SK-N-SH (cell line): ENCODE measurements at regions not wholly inside any gene's neighbourhood (a gene's known extent, or its start where the extent isn't known, plus 50 kb on each side); places are given as distances from the start of the nearest gene placed in this dataset.

ENCODE experiments used
- CTCF ChIA-PET: fragments of 300-600, 350-600 bp; formaldehyde crosslinking; extraction: SDS; loops from one replicate; lab custom pipeline; 2021; lab: Yijun Ruan, JAX
- POLR2A ChIA-PET: fragments of 350-600 bp; sonication (Branson Sonifier 250); formaldehyde crosslinking; extraction: SDS; loops from one replicate; lab custom pipeline; 2020; ENCODE audit warnings: antibody characterized with exemption, inconsistent platforms; lab: Yijun Ruan, JAX
- DNase-seq: peaks from one replicate; pipeline ENCODE4 v3.0.0; 2012
- H2AFZ ChIP-seq: fragments of 200-600 bp; sonication (generic); 2 replicates; pipeline ENCODE4 v1.8.1; 2016; ENCODE audit warnings: antibody characterized with exemption, mild to moderate bottlenecking, low read depth
- H3F3A ChIP-seq: fragments of 200-600 bp; sonication (generic); replicated peaks from 2 replicates; pipeline ENCODE3; 2016; ENCODE audit warnings: antibody characterized with exemption, mild to moderate bottlenecking; ENCODE audit not compliant: insufficient read depth
- H3K27ac ChIP-seq, 2 experiments: fragments of 200-500 bp in 1 of 2; fragments of 200-600 bp in 1 of 2; sonication (Bioruptor generic) in 1 of 2; sonication (generic), shearing (Covaris generic) in 1 of 2; 2 replicates each; pipeline versions ENCODE4 v1.5.1 to v1.6.1; 2014 to 2016; ENCODE audit warnings: low read depth in 2 of 2, inconsistent platforms in 1 of 2, low read length in 1 of 2, mild to moderate bottlenecking in 1 of 2, mixed read lengths in 1 of 2
- H3K27me3 ChIP-seq: fragments of 200-600 bp; sonication (generic), shearing (Covaris generic); 2 replicates; pipeline ENCODE4 v1.6.1; 2016; ENCODE audit warnings: mixed run types; ENCODE audit not compliant: insufficient read depth
- H3K36me3 ChIP-seq, 2 experiments: fragments of 200-500 bp in 1 of 2; fragments of 200-600 bp in 1 of 2; sonication (Bioruptor generic) in 1 of 2; sonication (generic) in 1 of 2; replicated peaks in 1 of 2; 2 replicates each; pipeline versions ENCODE3 to v1.5.1; 2014 to 2016; ENCODE audit warnings: low read length in 1 of 2, mild to moderate bottlenecking in 1 of 2; ENCODE audit not compliant: insufficient read depth in 2 of 2, control insufficient read depth in 1 of 2
- H3K4me1 ChIP-seq, 2 experiments: fragments of 200-500 bp in 1 of 2; fragments of 200-600 bp in 1 of 2; sonication (Bioruptor generic) in 1 of 2; sonication (generic), shearing (Covaris generic) in 1 of 2; 2 replicates each; pipeline versions ENCODE4 v1.5.1 to v1.6.1; 2014 to 2016; ENCODE audit warnings: low read depth in 1 of 2, low read length in 1 of 2, mixed run types in 1 of 2; ENCODE audit not compliant: insufficient read depth in 2 of 2, control insufficient read depth in 1 of 2
- H3K4me2 ChIP-seq: fragments of 200-600 bp; sonication (generic), shearing (Covaris generic); 2 replicates; pipeline ENCODE4 v1.6.1; 2017; ENCODE audit warnings: mixed run types
- H3K4me3 ChIP-seq, 2 experiments: fragments of 200-500 bp in 1 of 2; fragments of 200-600 bp in 1 of 2; sonication (Bioruptor generic) in 1 of 2; sonication (generic), shearing (Covaris generic) in 1 of 2; 2 replicates each; pipeline versions ENCODE4 v1.5.1 to v1.8.1; 2014 to 2016; ENCODE audit warnings: low read depth in 2 of 2, inconsistent platforms in 1 of 2, low read length in 1 of 2, mild to moderate bottlenecking in 1 of 2, mixed read lengths in 1 of 2, moderate library complexity in 1 of 2
- H3K79me2 ChIP-seq: fragments of 200-600 bp; sonication (generic); 2 replicates; pipeline ENCODE4 v1.8.1; 2017; ENCODE audit warnings: mild to moderate bottlenecking; ENCODE audit not compliant: insufficient read depth
- H3K9ac ChIP-seq: fragments of 200-600 bp; sonication (generic); 2 replicates; pipeline ENCODE4 v1.6.1; 2017; ENCODE audit warnings: mixed run types
- H3K9me2 ChIP-seq: fragments of 200-600 bp; sonication (generic); 2 replicates; pipeline ENCODE4 v1.6.1; 2017; ENCODE audit warnings: mixed run types
- H3K9me3 ChIP-seq: fragments of 200-600 bp; sonication (generic); 2 replicates; pipeline ENCODE4 v1.6.1; 2017; ENCODE audit warnings: mixed run types, mild to moderate bottlenecking, moderate library complexity
- H4K20me1 ChIP-seq: fragments of 200-600 bp; sonication (generic); 2 replicates; pipeline ENCODE4 v1.6.1; 2017; ENCODE audit warnings: mild to moderate bottlenecking, mixed run types; ENCODE audit not compliant: insufficient read depth
- ELF1 ChIP-seq: IDR thresholded peaks from 2 replicates; pipeline ENCODE4 v1.4.0; 2012
- EP300 ChIP-seq, 2 experiments: IDR thresholded peaks; 2 replicates each; pipeline versions ENCODE4 v1.4.0 to v1.6.1; 2012; ENCODE audit warnings: borderline replicate concordance in 1 of 2, low read depth in 1 of 2, low read length in 1 of 2
- FOXM1 ChIP-seq: IDR thresholded peaks from 2 replicates; pipeline ENCODE4 v1.4.0; 2012; ENCODE audit warnings: low read depth, mild to moderate bottlenecking
- GABPA ChIP-seq: IDR thresholded peaks from 2 replicates; pipeline ENCODE4 v1.4.0; 2012; ENCODE audit warnings: low read depth, mild to moderate bottlenecking
- JUND ChIP-seq: IDR thresholded peaks from 2 replicates; pipeline ENCODE4 v1.4.0; 2012
- MEF2A ChIP-seq: IDR thresholded peaks from 2 replicates; pipeline ENCODE4 v1.4.0; 2012; ENCODE audit warnings: low read depth, borderline replicate concordance
- MXI1 ChIP-seq: IDR thresholded peaks from 2 replicates; pipeline ENCODE4 v1.6.1; 2012; ENCODE audit warnings: mild to moderate bottlenecking, low read depth, low read length, improper control_type of control experiment
- NFIC ChIP-seq: IDR thresholded peaks from 2 replicates; pipeline ENCODE4 v1.4.0; 2012; ENCODE audit warnings: borderline replicate concordance
- POLR2AphosphoS5 ChIP-seq: IDR thresholded peaks from 2 replicates; pipeline ENCODE4 v1.6.1; 2012; ENCODE audit warnings: low read depth, low read length
- RCOR1 ChIP-seq: fragments of 150-350 bp; IDR thresholded peaks from 2 replicates; pipeline ENCODE4 v1.6.1; 2017; ENCODE audit warnings: antibody characterized with exemption, low read length
- REST ChIP-seq: IDR thresholded peaks from 2 replicates; pipeline ENCODE4 v1.6.1; 2012; ENCODE audit warnings: mild to moderate bottlenecking, low read depth, low read length, moderate library complexity
- RFX5 ChIP-seq: IDR thresholded peaks from 2 replicates; pipeline ENCODE4 v1.6.1; 2012; ENCODE audit warnings: mild to moderate bottlenecking, improper control_type of control experiment, low read length
- SIN3A ChIP-seq: IDR thresholded peaks from 2 replicates; pipeline ENCODE4 v1.6.1; 2012; ENCODE audit warnings: low read depth, mild to moderate bottlenecking, low read length, moderate library complexity, borderline replicate concordance
- SMC3 ChIP-seq: IDR thresholded peaks from 2 replicates; pipeline ENCODE4 v1.6.1; 2012; ENCODE audit warnings: low read depth, low read length, improper control_type of control experiment
- TAF1 ChIP-seq: IDR thresholded peaks from 2 replicates; pipeline ENCODE4 v1.6.1; 2012; ENCODE audit warnings: low read depth, mild to moderate bottlenecking, low read length, moderate library complexity, borderline replicate concordance
- TEAD4 ChIP-seq: IDR thresholded peaks from 2 replicates; pipeline ENCODE4 v1.4.0; 2012; ENCODE audit warnings: mild to moderate bottlenecking, borderline replicate concordance; ENCODE audit not compliant: insufficient read depth
- WGBS: methylation state at CpG from one replicate; pipeline ENCODE4 v1.1.6; 2017; ENCODE audit warnings: low lambda C conversion rate; 5-methylcytosine and 5-hydroxymethylcytosine counted together
- TF ChIP-seq, protein P1 (sequence below): fragments of 200-600 bp; sonication (generic); IDR thresholded peaks from 2 replicates; pipeline ENCODE4 v1.6.1; 2017; ENCODE audit warnings: antibody characterized with exemption, mild to moderate bottlenecking, moderate library complexity
- TF ChIP-seq, protein P2 (sequence below): fragments of 150-350 bp; IDR thresholded peaks from 2 replicates; pipeline ENCODE4 v1.6.1; 2017; ENCODE audit warnings: antibody characterized with exemption, low read length, low read depth, borderline replicate concordance
- TF ChIP-seq, protein P3 (sequence below): fragments of 150-350 bp; IDR thresholded peaks from 2 replicates; pipeline ENCODE4 v1.6.1; 2016; ENCODE audit warnings: mild to moderate bottlenecking, low read depth, low read length
- TF ChIP-seq, protein P4 (sequence below): IDR thresholded peaks from 2 replicates; pipeline ENCODE4; 2012

- Histone ChIP-seq H3K9ac (no peak overlapping the region), H3K4me1 (no peaks in the 10 kb centered on the region), H3K27ac (no peak overlapping the region), H3F3A (no peaks in the 10 kb centered on the region), H3K79me2 (no peaks in the 10 kb centered on the region), H3K27me3 (no peaks in the 10 kb centered on the region), H3K9me2 (no peaks in the 10 kb centered on the region), H3K4me2 (no peak overlapping the region), H3K9me3 (no peaks in the 10 kb centered on the region), H4K20me1 (no peaks in the 10 kb centered on the region), H3K4me3 (no peak overlapping the region), H2AFZ (no peak overlapping the region), H3K36me3 (no peaks in the 10 kb centered on the region)
- CTCF ChIA-PET, result no interaction called here
- TF ChIP-seq MXI1, result no peak
- no peak for TF ChIP-seq ELF1
- TF ChIP-seq EP300 (IDR thresholded peaks at IDR 0.05; ENCODE audit: borderline replicate concordance in 1 of 2, low read depth in 1 of 2, low read length in 1 of 2), result no peak
- TF ChIP-seq, protein P1, sequence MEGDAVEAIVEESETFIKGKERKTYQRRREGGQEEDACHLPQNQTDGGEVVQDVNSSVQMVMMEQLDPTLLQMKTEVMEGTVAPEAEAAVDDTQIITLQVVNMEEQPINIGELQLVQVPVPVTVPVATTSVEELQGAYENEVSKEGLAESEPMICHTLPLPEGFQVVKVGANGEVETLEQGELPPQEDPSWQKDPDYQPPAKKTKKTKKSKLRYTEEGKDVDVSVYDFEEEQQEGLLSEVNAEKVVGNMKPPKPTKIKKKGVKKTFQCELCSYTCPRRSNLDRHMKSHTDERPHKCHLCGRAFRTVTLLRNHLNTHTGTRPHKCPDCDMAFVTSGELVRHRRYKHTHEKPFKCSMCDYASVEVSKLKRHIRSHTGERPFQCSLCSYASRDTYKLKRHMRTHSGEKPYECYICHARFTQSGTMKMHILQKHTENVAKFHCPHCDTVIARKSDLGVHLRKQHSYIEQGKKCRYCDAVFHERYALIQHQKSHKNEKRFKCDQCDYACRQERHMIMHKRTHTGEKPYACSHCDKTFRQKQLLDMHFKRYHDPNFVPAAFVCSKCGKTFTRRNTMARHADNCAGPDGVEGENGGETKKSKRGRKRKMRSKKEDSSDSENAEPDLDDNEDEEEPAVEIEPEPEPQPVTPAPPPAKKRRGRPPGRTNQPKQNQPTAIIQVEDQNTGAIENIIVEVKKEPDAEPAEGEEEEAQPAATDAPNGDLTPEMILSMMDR, result no peak
- no peak for TF ChIP-seq POLR2AphosphoS5
- no peak for TF ChIP-seq GABPA
- TF ChIP-seq RCOR1, result no peak
- TF ChIP-seq SMC3, result no peak
- no peak for TF ChIP-seq MEF2A
- POLR2A ChIA-PET, result no interaction called here
- 22% methylated on average over 3 of the region's 3 CpGs for whole genome bisulfite sequencing
- DNase-seq, result no peak
These were observed 652.1 kb upstream of the PKDCC start for GRCh38 chr2:41395692-41396091.

DNA sequence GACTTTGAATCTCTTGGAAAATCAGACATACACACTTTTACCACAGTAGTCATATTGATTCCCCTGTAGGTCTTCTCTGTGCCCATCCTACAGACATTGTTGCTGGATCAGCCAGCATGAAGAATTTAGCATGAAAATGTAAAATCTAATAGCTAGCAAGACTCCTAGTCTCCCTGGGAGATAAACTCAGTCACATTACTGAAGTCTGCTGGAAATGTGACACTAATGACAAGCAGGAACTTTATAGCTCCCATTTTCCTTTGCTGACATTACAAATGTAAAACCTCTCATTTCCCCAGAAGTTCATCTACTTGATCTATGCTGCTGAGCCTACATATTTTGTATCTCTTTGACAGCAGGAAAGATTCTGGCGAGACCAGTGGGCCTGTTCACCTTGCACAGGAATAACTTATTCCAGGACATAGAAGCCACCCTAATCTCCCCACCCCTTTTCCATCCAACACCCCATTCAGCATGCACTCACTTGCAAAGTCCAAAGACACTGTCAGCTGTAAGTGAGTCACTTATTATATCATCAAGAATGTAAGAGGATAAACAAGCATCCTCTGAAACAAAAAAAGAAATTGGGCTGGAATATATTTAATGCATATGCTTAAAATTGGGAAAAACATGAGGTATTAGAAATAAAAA lies 648.3 kb upstream of the PKDCC start:
- H4K20me1 ChIP-seq, result no peaks in the 10 kb centered on the region
- H3K9me2 ChIP-seq, result no peaks in the 10 kb centered on the region
- H3K4me3 ChIP-seq, result no peak overlapping the region
- no peak overlapping the region for H3K4me2 ChIP-seq
- H3K36me3 ChIP-seq, result no peaks in the 10 kb centered on the region
- H2AFZ ChIP-seq, result no peak overlapping the region
- no peaks in the 10 kb centered on the region for H3K4me1 ChIP-seq
- no peaks in the 10 kb centered on the region for H3F3A ChIP-seq
- no peaks in the 10 kb centered on the region for H3K9me3 ChIP-seq
- WGBS, result 6% methylated on average over 1 of the region's 1 CpG
- H3K27me3 ChIP-seq, result no peaks in the 10 kb centered on the region
- no peak for DNase-seq
- no peak overlapping the region for H3K9ac ChIP-seq
- no peaks in the 10 kb centered on the region for H3K79me2 ChIP-seq
- no peak overlapping the region for H3K27ac ChIP-seq
- CTCF ChIA-PET, result interaction anchor here (0.8 to 4.7 kb wide), 23 partner anchors 9 to 1486 kb away, joined by 3 to 26 read pairs (median 4); no protein-coding TSS in a partner anchor
- POLR2A ChIA-PET, result no interaction called here
- TF ChIP-seq, protein P2, sequence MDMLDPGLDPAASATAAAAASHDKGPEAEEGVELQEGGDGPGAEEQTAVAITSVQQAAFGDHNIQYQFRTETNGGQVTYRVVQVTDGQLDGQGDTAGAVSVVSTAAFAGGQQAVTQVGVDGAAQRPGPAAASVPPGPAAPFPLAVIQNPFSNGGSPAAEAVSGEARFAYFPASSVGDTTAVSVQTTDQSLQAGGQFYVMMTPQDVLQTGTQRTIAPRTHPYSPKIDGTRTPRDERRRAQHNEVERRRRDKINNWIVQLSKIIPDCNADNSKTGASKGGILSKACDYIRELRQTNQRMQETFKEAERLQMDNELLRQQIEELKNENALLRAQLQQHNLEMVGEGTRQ, result no peak
- no peak for TF ChIP-seq NFIC
- TF ChIP-seq FOXM1, result no peak
- TF ChIP-seq MXI1, result no peak
- no peak for TF ChIP-seq RFX5
- TF ChIP-seq, protein P3, sequence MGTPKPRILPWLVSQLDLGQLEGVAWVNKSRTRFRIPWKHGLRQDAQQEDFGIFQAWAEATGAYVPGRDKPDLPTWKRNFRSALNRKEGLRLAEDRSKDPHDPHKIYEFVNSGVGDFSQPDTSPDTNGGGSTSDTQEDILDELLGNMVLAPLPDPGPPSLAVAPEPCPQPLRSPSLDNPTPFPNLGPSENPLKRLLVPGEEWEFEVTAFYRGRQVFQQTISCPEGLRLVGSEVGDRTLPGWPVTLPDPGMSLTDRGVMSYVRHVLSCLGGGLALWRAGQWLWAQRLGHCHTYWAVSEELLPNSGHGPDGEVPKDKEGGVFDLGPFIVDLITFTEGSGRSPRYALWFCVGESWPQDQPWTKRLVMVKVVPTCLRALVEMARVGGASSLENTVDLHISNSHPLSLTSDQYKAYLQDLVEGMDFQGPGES, result no peak
- TF ChIP-seq, protein P4, sequence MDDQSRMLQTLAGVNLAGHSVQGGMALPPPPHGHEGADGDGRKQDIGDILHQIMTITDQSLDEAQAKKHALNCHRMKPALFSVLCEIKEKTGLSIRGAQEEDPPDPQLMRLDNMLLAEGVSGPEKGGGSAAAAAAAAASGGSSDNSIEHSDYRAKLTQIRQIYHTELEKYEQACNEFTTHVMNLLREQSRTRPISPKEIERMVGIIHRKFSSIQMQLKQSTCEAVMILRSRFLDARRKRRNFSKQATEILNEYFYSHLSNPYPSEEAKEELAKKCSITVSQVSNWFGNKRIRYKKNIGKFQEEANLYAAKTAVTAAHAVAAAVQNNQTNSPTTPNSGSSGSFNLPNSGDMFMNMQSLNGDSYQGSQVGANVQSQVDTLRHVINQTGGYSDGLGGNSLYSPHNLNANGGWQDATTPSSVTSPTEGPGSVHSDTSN, result no peak
- TF ChIP-seq POLR2AphosphoS5, result no peak
- TF ChIP-seq RCOR1, result no peak
- no peak for TF ChIP-seq TEAD4
- no peak for TF ChIP-seq TAF1
- no peak for TF ChIP-seq JUND
- TF ChIP-seq REST, result no peak
- no peak for TF ChIP-seq SIN3A
